ENCODE measurements at regions not wholly inside any gene's neighbourhood (a gene's known extent, or its start where the extent isn't known, plus 50 kb on each side); places are given as distances from the start of the nearest gene placed in this dataset.

DNA sequence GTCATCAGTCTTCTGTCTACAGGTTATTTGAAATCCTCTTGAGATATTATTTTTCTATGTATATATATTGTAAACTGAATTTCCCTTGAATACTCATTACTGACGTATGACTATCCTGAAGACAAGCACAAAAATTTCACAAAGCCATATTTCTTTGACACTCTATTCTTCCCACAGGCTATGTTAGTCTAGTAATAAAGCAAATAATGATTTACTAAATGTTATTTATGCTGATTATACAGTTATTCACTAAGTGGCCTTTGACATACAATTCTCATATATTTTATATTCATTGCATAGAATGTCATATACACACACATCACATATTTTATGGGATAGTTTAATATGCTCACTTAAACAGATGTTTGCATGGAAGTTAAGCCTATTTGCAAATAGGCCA lies 793.0 kb upstream of the GRAMD2B start:
- ATAC-seq, result no peak
- intact Hi-C loops (cut with micrococcal nuclease; ENCODE audit: unreplicated experiment), result no loop called here

DNA sequence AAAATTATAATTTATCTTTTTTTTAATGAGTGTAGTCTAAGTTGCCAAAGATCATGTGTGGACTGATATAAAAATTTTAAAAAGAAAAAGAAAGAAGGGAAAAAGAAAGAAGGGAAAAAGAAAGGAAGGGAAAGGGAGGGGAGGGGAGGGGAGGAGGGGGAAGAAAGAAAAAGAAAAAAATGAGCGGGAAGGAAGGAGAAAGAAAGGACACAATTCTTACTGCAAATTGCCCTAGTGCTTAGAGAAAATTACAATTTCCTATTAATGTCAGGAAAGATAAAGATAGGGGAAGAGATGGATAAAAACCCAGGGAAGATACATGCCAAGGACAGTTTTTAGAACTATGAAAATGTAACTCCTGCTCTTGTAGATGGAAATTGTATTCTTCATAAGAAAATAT lies 789.7 kb upstream of the GRAMD2B start:
- Histone ChIP-seq H3K36me3 (ENCODE audit: control insufficient read depth, insufficient read depth, low read length) (no peaks in the 10 kb centered on the region), H3K27ac (ENCODE audit: low read length) (no peak overlapping the region), H3K4me3 (ENCODE audit: low read depth in 2 of 2, low read length in 2 of 2) (no peak overlapping the region), H3K27me3 (ENCODE audit: control insufficient read depth, insufficient read depth, low read length) (no peaks in the 10 kb centered on the region), H3K9me3 (ENCODE audit: control insufficient read depth, insufficient read depth, low read depth, low read length) (no peaks in the 10 kb centered on the region), H3K4me1 (ENCODE audit: control insufficient read depth, insufficient read depth, low read length) (no peaks in the 10 kb centered on the region)
- POLR2A ChIA-PET, result no interaction called here
- TF ChIP-seq, protein P1, sequence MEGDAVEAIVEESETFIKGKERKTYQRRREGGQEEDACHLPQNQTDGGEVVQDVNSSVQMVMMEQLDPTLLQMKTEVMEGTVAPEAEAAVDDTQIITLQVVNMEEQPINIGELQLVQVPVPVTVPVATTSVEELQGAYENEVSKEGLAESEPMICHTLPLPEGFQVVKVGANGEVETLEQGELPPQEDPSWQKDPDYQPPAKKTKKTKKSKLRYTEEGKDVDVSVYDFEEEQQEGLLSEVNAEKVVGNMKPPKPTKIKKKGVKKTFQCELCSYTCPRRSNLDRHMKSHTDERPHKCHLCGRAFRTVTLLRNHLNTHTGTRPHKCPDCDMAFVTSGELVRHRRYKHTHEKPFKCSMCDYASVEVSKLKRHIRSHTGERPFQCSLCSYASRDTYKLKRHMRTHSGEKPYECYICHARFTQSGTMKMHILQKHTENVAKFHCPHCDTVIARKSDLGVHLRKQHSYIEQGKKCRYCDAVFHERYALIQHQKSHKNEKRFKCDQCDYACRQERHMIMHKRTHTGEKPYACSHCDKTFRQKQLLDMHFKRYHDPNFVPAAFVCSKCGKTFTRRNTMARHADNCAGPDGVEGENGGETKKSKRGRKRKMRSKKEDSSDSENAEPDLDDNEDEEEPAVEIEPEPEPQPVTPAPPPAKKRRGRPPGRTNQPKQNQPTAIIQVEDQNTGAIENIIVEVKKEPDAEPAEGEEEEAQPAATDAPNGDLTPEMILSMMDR (IDR thresholded peaks at IDR 0.05), result no peak
- no peak for TF ChIP-seq POLR2AphosphoS5 (IDR thresholded peaks at IDR 0.05; ENCODE audit: low read depth, low read length)
- in situ Hi-C loops (cut with HindIII; ENCODE audit: low pct_unique_long_range_greater_than_20kb, low sequenced_read_pairs) (no loop called here), intact Hi-C loops (cut with micrococcal nuclease; ENCODE audit: unreplicated experiment) (no loop called here)
- CTCF ChIA-PET, result no interaction called here
- DNase-seq (ENCODE audit: low read depth, low spot score) (no peak), ATAC-seq (no peak)
- BruUV-seq (replicated peaks), result no TSS peak

More for the DNA sequence above, 793.0 kb upstream of the GRAMD2B start:
- Histone ChIP-seq H3K27ac (ENCODE audit: low read length) (no peak overlapping the region; the same call in 1 of the 2 replicates), H3K36me3 (ENCODE audit: control insufficient read depth, insufficient read depth, low read length) (no peaks in the 10 kb centered on the region), H3K9me3 (ENCODE audit: control insufficient read depth, insufficient read depth, low read depth, low read length) (no peaks in the 10 kb centered on the region), H3K4me1 (ENCODE audit: control insufficient read depth, insufficient read depth, low read length) (no peaks in the 10 kb centered on the region), H3K4me3 (ENCODE audit: low read depth in 2 of 2, low read length in 2 of 2) (no peak overlapping the region), H3K27me3 (ENCODE audit: control insufficient read depth, insufficient read depth, low read length) (no peaks in the 10 kb centered on the region)
- BruUV-seq (replicated peaks), result no TSS peak
- no peak for DNase-seq (ENCODE audit: low read depth, low spot score)
- in situ Hi-C loops (cut with HindIII; ENCODE audit: low pct_unique_long_range_greater_than_20kb, low sequenced_read_pairs), result no loop called here
- ChIA-PET CTCF (no interaction called here), POLR2A (no interaction called here)
- TF ChIP-seq, protein P2, sequence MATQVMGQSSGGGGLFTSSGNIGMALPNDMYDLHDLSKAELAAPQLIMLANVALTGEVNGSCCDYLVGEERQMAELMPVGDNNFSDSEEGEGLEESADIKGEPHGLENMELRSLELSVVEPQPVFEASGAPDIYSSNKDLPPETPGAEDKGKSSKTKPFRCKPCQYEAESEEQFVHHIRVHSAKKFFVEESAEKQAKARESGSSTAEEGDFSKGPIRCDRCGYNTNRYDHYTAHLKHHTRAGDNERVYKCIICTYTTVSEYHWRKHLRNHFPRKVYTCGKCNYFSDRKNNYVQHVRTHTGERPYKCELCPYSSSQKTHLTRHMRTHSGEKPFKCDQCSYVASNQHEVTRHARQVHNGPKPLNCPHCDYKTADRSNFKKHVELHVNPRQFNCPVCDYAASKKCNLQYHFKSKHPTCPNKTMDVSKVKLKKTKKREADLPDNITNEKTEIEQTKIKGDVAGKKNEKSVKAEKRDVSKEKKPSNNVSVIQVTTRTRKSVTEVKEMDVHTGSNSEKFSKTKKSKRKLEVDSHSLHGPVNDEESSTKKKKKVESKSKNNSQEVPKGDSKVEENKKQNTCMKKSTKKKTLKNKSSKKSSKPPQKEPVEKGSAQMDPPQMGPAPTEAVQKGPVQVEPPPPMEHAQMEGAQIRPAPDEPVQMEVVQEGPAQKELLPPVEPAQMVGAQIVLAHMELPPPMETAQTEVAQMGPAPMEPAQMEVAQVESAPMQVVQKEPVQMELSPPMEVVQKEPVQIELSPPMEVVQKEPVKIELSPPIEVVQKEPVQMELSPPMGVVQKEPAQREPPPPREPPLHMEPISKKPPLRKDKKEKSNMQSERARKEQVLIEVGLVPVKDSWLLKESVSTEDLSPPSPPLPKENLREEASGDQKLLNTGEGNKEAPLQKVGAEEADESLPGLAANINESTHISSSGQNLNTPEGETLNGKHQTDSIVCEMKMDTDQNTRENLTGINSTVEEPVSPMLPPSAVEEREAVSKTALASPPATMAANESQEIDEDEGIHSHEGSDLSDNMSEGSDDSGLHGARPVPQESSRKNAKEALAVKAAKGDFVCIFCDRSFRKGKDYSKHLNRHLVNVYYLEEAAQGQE (IDR thresholded peaks at IDR 0.05; ENCODE audit: insufficient read depth in 1 of 2, low read depth in 2 of 2, low read length in 1 of 2), result no peak
- TF ChIP-seq POLR2AphosphoS5 (IDR thresholded peaks at IDR 0.05; ENCODE audit: low read depth, low read length) (no peak), TCF7L2 (IDR thresholded peaks at IDR 0.05; ENCODE audit: low read depth, low read length) (no peak), SIN3A (IDR thresholded peaks at IDR 0.05; ENCODE audit: borderline replicate concordance, insufficient read depth, low read depth, low read length) (no peak)
- TF ChIP-seq, protein P1 (IDR thresholded peaks at IDR 0.05), result no peak
